ENCODE measurements at regions not wholly inside any gene's neighbourhood (a gene's known extent, or its start where the extent isn't known, plus 50 kb on each side); places are given as distances from the start of the nearest gene placed in this dataset.

DNA sequence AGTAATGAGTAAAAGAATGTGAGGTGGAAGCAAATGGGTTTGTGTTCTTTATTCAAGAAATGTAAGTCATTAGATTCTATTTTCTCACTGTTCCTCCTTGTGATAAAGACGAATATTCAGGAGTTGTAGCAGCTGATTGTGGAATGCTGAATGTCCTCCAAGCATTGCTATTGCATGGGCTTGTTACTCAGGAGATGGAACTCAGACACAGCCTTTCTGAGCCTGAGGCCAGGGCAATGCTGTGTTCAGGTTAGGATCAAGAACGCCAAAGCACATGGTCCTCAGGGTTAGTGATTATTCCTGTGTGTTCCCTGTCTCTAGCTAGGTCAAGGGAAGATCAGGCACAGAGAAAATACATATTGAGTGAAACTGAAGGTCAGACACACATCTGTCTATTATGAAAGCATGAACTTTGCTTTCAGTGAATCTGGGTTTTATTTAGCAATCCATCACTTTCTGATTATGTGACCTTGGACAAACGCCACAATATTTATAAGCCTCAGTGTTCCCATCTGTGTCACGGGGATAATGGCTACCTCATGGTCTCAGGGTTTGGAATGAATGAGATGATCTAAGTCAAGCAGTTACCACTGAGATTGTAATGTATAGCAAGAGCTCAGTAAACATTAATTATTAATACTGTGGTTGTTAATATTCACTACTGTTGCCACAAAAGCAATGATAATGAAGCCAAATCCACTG is 426.8 kb upstream of the DYNLRB2 start:
- TF ChIP-seq, protein P1, sequence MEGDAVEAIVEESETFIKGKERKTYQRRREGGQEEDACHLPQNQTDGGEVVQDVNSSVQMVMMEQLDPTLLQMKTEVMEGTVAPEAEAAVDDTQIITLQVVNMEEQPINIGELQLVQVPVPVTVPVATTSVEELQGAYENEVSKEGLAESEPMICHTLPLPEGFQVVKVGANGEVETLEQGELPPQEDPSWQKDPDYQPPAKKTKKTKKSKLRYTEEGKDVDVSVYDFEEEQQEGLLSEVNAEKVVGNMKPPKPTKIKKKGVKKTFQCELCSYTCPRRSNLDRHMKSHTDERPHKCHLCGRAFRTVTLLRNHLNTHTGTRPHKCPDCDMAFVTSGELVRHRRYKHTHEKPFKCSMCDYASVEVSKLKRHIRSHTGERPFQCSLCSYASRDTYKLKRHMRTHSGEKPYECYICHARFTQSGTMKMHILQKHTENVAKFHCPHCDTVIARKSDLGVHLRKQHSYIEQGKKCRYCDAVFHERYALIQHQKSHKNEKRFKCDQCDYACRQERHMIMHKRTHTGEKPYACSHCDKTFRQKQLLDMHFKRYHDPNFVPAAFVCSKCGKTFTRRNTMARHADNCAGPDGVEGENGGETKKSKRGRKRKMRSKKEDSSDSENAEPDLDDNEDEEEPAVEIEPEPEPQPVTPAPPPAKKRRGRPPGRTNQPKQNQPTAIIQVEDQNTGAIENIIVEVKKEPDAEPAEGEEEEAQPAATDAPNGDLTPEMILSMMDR (IDR thresholded peaks at IDR 0.05) = no peak
- TF ChIP-seq POLR2AphosphoS5 (IDR thresholded peaks at IDR 0.05) = no peak
- no peak for TF ChIP-seq POLR2A (IDR thresholded peaks at IDR 0.05)
